ENCODE measurements at regions not wholly inside any gene's neighbourhood (a gene's known extent, or its start where the extent isn't known, plus 50 kb on each side); places are given as distances from the start of the nearest gene placed in this dataset.

DNA sequence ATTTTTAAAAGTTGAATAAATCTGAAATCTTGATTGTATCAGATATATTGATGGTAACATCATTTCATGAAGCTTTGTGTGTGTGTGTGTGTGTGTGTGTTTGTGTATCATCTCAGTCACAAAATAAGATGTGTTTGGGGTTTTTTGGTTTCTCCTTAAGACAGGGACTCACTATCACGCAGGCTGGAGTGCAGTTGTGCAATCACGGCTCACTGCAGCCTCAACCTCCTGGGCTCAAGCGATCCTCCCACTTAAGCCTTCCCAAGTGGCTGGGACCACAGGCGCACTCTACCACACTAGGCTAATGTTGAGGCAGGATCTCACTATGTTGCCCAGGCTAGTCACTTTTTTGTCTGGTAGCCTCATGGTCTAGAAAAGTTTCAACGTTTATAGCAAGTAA is 83.4 kb upstream of the DMRT1 start:
- no peak for TF ChIP-seq POLR2A (IDR thresholded peaks at IDR 0.05)
- TF ChIP-seq, protein P1, sequence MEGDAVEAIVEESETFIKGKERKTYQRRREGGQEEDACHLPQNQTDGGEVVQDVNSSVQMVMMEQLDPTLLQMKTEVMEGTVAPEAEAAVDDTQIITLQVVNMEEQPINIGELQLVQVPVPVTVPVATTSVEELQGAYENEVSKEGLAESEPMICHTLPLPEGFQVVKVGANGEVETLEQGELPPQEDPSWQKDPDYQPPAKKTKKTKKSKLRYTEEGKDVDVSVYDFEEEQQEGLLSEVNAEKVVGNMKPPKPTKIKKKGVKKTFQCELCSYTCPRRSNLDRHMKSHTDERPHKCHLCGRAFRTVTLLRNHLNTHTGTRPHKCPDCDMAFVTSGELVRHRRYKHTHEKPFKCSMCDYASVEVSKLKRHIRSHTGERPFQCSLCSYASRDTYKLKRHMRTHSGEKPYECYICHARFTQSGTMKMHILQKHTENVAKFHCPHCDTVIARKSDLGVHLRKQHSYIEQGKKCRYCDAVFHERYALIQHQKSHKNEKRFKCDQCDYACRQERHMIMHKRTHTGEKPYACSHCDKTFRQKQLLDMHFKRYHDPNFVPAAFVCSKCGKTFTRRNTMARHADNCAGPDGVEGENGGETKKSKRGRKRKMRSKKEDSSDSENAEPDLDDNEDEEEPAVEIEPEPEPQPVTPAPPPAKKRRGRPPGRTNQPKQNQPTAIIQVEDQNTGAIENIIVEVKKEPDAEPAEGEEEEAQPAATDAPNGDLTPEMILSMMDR (IDR thresholded peaks at IDR 0.05) = no peak
- no peaks in the 10 kb centered on the region for H3K9me3 ChIP-seq
- no peak overlapping the region for H3K27ac ChIP-seq
- DNase-seq = no peak
- H3K27me3 ChIP-seq = no peaks in the 10 kb centered on the region
- no peaks in the 10 kb centered on the region for H3K36me3 ChIP-seq
- H3K4me3 ChIP-seq = no peak overlapping the region
- no peaks in the 10 kb centered on the region for H3K4me1 ChIP-seq

DNA sequence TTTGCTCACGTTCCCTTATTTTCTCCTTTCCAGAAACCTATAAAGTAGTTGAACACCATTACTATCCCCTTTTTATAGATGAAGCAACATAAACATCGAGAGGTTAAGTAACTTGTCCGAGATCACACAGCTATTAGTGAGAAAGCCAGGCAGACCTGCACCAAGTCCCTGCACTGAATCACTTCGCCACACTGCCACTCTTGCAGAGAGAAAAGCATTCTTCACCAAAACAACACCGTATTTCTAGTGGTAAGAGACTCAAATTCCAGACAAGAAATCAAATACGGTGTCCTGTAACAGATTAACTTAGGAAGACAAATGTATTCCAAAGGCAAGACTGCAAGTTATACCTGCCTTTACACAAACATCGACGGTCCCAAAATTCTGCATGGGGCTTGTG is 82.0 kb upstream of the DMRT1 start:
- Histone ChIP-seq H3K27ac (no peak overlapping the region), H3K9me3 (no peaks in the 10 kb centered on the region), H3K36me3 (no peaks in the 10 kb centered on the region), H3K27me3 (no peaks in the 10 kb centered on the region), H3K4me1 (no peaks in the 10 kb centered on the region), H3K4me3 (no peak overlapping the region)
- no peak for TF ChIP-seq POLR2A (IDR thresholded peaks at IDR 0.05)
- TF ChIP-seq, protein P1 (IDR thresholded peaks at IDR 0.05) = no peak
- DNase-seq = no peak

DNA sequence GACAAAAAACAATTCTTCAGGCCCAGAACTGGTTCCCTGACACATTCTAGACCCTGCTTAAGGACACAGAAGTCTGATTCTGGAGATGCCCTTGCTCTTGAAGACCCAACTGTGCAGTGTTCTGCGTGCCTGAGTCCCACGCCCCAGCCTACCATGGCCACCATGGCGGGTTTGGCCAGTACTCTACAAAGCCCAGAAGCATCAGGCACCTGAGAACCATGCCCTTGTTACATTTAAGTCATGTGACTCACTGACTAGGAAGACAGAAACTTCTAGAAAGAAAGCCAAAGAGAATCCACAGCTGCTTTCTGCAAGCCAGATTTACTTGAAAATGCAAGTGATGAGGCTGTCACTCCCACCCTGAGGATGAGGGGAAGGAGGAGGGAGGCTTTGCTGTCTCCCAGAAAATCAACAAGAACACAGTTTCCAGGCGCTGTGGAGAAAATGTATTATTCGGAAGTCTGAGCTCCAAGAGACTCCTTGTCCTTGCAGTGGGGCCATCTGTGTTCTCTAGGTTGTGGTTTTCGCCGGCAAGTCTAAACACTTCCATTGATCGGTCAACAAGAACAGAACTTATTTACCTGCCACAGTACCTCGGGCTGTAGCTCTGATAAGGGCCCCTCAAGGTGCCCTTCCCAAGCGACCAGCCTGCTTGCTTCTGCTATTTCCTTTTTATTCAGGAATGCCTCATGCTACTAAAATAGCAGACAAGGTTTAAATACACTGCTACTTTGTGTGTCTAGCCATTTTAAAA is 81.3 kb upstream of the DMRT1 start:
- H3K36me3 ChIP-seq = no peaks in the 10 kb centered on the region
- no peak for DNase-seq

DNA sequence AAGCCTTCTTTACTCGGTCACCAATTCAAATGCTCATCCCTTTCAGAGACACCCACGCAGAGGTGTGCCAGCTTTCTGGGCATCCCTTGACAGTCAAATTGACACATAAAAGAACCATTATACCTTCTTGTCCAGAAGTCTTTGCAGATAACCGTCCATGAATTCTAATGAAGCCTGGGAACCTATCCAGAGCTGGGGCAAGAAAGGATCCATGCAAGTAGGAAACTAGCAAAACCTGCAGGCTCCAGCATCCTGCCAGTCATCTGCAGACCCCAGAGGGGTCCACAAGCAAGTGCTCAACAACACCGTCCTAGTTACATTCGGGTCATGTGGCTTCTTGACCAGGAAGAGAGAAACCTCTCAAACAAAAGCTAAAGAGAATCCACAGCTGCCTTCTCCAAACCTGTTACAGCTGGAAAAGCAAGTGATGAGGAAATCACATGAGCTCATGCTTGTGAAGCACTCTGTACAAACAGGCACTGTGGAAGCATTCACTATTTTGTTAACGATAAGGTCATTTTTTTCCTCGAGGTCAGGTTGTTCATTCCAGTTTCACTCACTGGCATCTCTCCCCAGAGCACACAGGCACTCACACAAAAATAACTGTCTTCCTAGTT is 80.2 kb upstream of the DMRT1 start:
- Histone ChIP-seq H3K27ac (no peak overlapping the region), H3K36me3 (no peaks in the 10 kb centered on the region), H3K9me3 (no peaks in the 10 kb centered on the region), H3K4me3 (no peak overlapping the region), H3K4me1 (no peaks in the 10 kb centered on the region), H3K27me3 (no peaks in the 10 kb centered on the region)
- TF ChIP-seq, protein P1 (IDR thresholded peaks at IDR 0.05) = no peak
- TF ChIP-seq POLR2A (IDR thresholded peaks at IDR 0.05) = no peak
- DNase-seq = no peak

More for the DNA sequence above, 81.3 kb upstream of the DMRT1 start:
- Histone ChIP-seq H3K9me3 (no peaks in the 10 kb centered on the region), H3K27me3 (no peaks in the 10 kb centered on the region), H3K27ac (no peak overlapping the region), H3K4me3 (no peak overlapping the region), H3K4me1 (no peaks in the 10 kb centered on the region)
- no peak for TF ChIP-seq POLR2A (IDR thresholded peaks at IDR 0.05)
- TF ChIP-seq, protein P1 (IDR thresholded peaks at IDR 0.05) = no peak

DNA sequence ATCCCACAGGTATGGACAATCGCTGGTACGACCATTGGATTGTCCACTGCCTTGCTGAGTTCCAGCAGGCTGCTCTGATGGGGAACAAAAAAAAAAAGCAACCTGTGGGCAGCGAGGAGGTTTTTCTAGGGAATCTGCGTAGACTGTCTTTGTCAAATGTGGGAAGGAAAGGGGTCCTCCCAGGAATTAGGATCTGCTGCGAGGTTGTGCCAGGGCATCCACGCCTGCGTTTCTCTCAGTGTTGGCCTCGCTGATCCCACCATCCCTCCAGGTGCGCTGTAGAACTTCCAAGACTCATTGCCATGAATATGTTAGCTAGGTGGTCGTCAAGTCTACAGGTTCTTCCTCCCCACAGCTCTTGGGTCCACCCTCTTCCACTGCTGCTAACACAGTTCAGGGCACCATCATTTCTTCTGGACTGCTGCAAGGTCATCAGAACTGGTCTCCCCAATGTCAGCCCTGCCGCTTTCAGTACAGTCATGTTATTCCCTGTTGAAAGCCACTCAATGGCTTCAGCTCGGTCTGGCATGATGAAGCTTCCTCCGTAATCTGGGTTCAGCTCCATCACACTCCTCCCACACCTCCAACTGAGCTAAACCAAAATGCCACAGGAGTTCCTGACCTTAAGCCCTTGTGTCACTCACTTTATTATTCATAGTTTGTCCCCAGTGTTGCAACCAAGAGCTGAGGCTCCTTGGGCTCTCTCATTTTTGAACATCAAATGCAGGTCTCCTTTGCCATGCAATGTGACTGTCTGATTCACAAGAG is 79.5 kb upstream of the DMRT1 start:
- Histone ChIP-seq H3K4me3 (no peak overlapping the region), H3K27ac (no peak overlapping the region), H3K36me3 (no peaks in the 10 kb centered on the region), H3K4me1 (no peaks in the 10 kb centered on the region), H3K27me3 (no peaks in the 10 kb centered on the region), H3K9me3 (no peaks in the 10 kb centered on the region)
- DNase-seq = no peak
- TF ChIP-seq POLR2A (IDR thresholded peaks at IDR 0.05) = no peak
- TF ChIP-seq, protein P1 (IDR thresholded peaks at IDR 0.05) = no peak
